OCI-LY1 (cell line): ENCODE measurements at regions not wholly inside any gene's neighbourhood (a gene's known extent, or its start where the extent isn't known, plus 50 kb on each side); places are given as distances from the start of the nearest gene placed in this dataset.

Source experiments
- CTCF ChIP-seq: fragments of 200-600 bp; sonication (generic), shearing (Covaris generic); IDR thresholded peaks from 2 replicates; pipeline ENCODE4 v1.5.1; 2017; ENCODE audit warnings: mild to moderate bottlenecking, antibody characterized with exemption, low read length, moderate library complexity, mixed read lengths
- EZH2 ChIP-seq: fragments of 200-600 bp; sonication (generic), shearing (Covaris generic); IDR thresholded peaks from 2 replicates; pipeline ENCODE4 v1.8.0; 2017; ENCODE audit warnings: borderline replicate concordance, mixed run types, mild to moderate bottlenecking, antibody characterized with exemption, low read length, moderate library complexity, mixed read lengths

- TF ChIP-seq CTCF (no peak), EZH2 (no peak)
These were observed 309.1 kb upstream of the C2CD4B start for GRCh38 chr15:62474021-62474770.
